Activated T-cell treated with anti-CD3 and anti-CD28 coated beads, Interleukin-2, amount 50 U/mL, for 4 hours (primary cell): ENCODE measurements at regions not wholly inside any gene's neighbourhood (a gene's known extent, or its start where the extent isn't known, plus 50 kb on each side); places are given as distances from the start of the nearest gene placed in this dataset.

Source experiments
- ATAC-seq, 2 donors: fragments of 200-7000 bp; cut with Tn5 transposase; one replicate each; pipeline ENCODE4 v1.10.0; 2021
- DNase-seq: peaks from one replicate; pipeline ENCODE4 v3.0.0-alpha.2; 2020
- H3K27me3 Mint-ChIP-seq: one replicate; pipeline ENCODE4 v1.8.0; 2021; ENCODE audit warnings: low read depth, mixed read lengths
- H3K36me3 Mint-ChIP-seq: one replicate; pipeline ENCODE4 v1.8.0; 2022; ENCODE audit warnings: mixed read lengths; ENCODE audit not compliant: insufficient read depth
- H3K4me1 Mint-ChIP-seq: one replicate; pipeline ENCODE4 v1.8.0; 2021; ENCODE audit warnings: low read depth, mixed read lengths
- H3K4me3 Mint-ChIP-seq: one replicate; pipeline ENCODE4 v1.8.0; 2021; ENCODE audit warnings: mild to moderate bottlenecking, moderate library complexity, mixed read lengths
- H3K9me3 Mint-ChIP-seq: one replicate; pipeline ENCODE4 v1.8.0; 2021; ENCODE audit warnings: mixed read lengths

GRCh38 chr2:152920846-152921245 lies 202.4 kb downstream of the ARL6IP6 start:
- peaks cover 3% of the 10 kb centered on the region for H3K9me3 Mint-ChIP-seq
- peaks cover 5% of the 10 kb centered on the region for H3K27me3 Mint-ChIP-seq
- no peak overlapping the region for H3K4me3 Mint-ChIP-seq
- no peak for ATAC-seq
- DNase-seq, result no peak
- no peaks in the 10 kb centered on the region for H3K36me3 Mint-ChIP-seq
- H3K4me1 Mint-ChIP-seq, result no peaks in the 10 kb centered on the region

DNA sequence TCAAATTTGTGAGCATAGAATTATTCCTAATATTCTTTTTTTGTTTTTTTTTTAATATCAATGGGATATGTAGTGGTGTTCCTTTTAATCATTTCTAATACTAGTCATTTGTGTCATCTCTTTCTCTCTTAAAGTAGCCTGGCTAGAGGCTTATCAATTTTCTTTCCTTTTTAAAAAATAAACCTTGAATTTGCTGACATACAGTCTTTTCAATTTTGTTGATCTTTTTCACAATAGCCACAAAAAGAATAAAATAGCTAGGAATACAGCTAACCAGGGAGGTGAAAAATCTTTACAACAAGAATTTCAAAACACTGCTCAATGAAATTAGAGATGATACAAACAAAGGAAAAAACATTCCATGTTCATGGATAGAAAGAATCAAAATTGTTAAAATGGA lies 192.6 kb downstream of the ARL6IP6 start:
- H3K4me1 Mint-ChIP-seq, result no peaks in the 10 kb centered on the region
- no peak overlapping the region for H3K4me3 Mint-ChIP-seq
- no peaks in the 10 kb centered on the region for H3K36me3 Mint-ChIP-seq
- DNase-seq (no peak), ATAC-seq (no peak)
- no peaks in the 10 kb centered on the region for H3K27me3 Mint-ChIP-seq
- peaks cover 6% of the 10 kb centered on the region for H3K9me3 Mint-ChIP-seq

DNA sequence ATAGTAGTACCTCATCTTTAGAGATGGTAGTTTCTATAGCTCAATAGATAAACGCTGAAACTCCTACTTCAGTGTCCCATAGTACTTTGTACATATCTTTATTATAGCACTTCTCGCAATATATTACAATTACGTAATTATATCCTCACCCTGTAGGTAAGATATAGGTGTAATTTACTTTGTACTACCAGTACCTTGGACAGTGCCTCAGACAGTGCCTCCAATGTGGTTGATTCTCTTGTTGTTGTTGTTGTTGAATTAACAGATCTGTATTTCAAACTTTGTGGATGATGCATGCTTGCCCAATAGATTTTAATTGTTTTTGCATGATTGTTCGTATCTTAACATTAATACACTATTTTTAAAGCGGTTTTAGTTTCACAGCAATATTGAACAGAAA lies 188.6 kb downstream of the ARL6IP6 start:
- Mint-ChIP-seq H3K4me3 (no peak overlapping the region), H3K36me3 (no peaks in the 10 kb centered on the region), H3K4me1 (no peaks in the 10 kb centered on the region), H3K27me3 (no peaks in the 10 kb centered on the region), H3K9me3 (peaks cover 6% of the 10 kb centered on the region)
- ATAC-seq (no peak), DNase-seq (no peak)

DNA sequence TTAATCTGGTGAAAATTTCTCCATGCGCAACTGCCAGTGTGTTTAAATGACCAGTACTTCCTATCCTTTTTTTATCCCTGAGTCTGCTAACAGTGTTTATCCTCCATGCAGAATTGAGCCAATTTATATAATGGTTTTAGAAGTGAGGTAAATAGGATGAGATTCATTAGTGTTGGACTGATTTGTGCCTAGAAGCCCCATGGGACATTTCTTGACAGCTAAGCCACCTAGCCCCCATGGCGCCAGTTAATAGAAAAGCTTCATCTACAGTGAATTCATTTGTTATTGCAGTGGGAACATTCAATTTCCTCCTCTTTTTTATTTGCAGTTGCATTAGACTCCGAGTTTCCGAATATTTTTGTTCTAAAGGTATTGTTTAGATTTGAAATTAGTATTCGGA lies 175.6 kb downstream of the ARL6IP6 start:
- no peak overlapping the region for H3K4me3 Mint-ChIP-seq
- peaks cover 2% of the 10 kb centered on the region for H3K27me3 Mint-ChIP-seq
- H3K9me3 Mint-ChIP-seq, result no peaks in the 10 kb centered on the region
- DNase-seq (no peak), ATAC-seq (no peak)
- no peaks in the 10 kb centered on the region for H3K4me1 Mint-ChIP-seq
- no peaks in the 10 kb centered on the region for H3K36me3 Mint-ChIP-seq

- H3K9me3 Mint-ChIP-seq, result no peaks in the 10 kb centered on the region
- ATAC-seq (no peak), DNase-seq (no peak)
- H3K36me3 Mint-ChIP-seq, result no peaks in the 10 kb centered on the region
- no peak overlapping the region for H3K4me3 Mint-ChIP-seq
- peaks cover 9% of the 10 kb centered on the region for H3K27me3 Mint-ChIP-seq
- H3K4me1 Mint-ChIP-seq, result no peaks in the 10 kb centered on the region
Measured at GRCh38 chr2:152890736-152891135, 172.3 kb downstream of the ARL6IP6 start.

- no peaks in the 10 kb centered on the region for H3K4me1 Mint-ChIP-seq
- no peak for ATAC-seq
- peaks cover 7% of the 10 kb centered on the region for H3K27me3 Mint-ChIP-seq
Measured at GRCh38 chr2:152883951-152884487, 165.6 kb downstream of the ARL6IP6 start.

GRCh38 chr2:152881527-152881926 lies 163.1 kb downstream of the ARL6IP6 start:
- no peak for DNase-seq
- Mint-ChIP-seq H3K9me3 (peaks cover 14% of the 10 kb centered on the region), H3K36me3 (no peaks in the 10 kb centered on the region), H3K27me3 (peaks cover 3% of the 10 kb centered on the region), H3K4me1 (no peaks in the 10 kb centered on the region), H3K4me3 (no peak overlapping the region)
- ATAC-seq, result no peak

More at GRCh38 chr2:152883951-152884487, 165.6 kb downstream of the ARL6IP6 start:
- Mint-ChIP-seq H3K36me3 (no peaks in the 10 kb centered on the region), H3K9me3 (peaks cover 14% of the 10 kb centered on the region), H3K4me3 (no peak overlapping the region)
- no peak for DNase-seq

GRCh38 chr2:152879275-152879674 lies 160.9 kb downstream of the ARL6IP6 start:
- Mint-ChIP-seq H3K27me3 (peaks cover 3% of the 10 kb centered on the region), H3K36me3 (no peaks in the 10 kb centered on the region), H3K4me1 (no peaks in the 10 kb centered on the region), H3K4me3 (no peak overlapping the region), H3K9me3 (peaks cover 14% of the 10 kb centered on the region)
- no peak for DNase-seq
- ATAC-seq, result no peak

DNA sequence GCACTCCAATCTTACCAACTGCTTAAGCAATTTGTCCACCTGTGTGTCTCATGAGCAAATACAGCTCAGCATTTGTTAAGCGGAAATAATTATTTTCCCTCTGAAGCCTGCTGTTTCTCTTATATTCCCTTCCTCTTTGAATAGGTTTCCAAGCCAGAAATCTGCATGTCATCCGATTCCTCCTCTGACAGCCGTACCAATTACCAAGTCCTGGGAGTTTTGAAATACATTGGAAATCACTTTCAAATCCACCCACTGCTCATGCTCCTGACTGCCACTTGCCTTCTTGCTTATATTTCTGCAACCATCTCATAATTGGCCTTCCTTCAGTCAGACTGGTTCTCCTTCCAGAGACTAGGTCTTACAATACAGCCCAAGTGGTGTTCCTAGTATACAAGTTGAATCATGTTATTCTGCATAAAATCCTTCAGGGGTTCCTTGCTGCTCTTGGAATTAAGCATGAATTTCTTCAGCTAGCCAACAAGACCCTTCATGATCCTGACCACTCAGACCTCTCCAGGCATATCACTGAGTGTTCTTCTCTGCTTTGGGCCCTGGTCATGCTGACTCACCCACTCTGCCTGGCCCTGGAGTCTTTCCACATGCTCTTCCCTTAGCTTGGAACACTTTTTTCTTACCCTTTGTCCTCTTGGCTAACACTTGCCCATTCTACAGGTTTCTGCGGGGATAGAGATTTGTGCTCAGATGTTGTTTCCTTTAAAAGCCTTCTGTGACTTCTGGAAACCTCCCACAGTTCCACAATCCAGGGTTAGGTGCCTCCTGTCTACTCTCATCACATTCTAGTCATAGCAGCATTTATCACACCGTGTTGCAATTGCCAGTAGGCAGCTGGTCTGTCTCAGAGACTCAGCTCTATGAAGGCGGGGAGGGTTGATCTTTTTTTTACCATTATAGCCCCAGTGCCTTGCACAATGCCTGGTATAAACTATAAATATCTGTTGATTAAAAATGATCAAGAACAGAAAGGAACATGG lies 157.6 kb downstream of the ARL6IP6 start:
- Mint-ChIP-seq H3K4me1 (no peaks in the 10 kb centered on the region), H3K36me3 (no peaks in the 10 kb centered on the region), H3K27me3 (peaks cover 3% of the 10 kb centered on the region), H3K9me3 (peaks cover under 1% of the 10 kb centered on the region), H3K4me3 (no peak overlapping the region)
- no peak for DNase-seq
- ATAC-seq, result no peak

DNA sequence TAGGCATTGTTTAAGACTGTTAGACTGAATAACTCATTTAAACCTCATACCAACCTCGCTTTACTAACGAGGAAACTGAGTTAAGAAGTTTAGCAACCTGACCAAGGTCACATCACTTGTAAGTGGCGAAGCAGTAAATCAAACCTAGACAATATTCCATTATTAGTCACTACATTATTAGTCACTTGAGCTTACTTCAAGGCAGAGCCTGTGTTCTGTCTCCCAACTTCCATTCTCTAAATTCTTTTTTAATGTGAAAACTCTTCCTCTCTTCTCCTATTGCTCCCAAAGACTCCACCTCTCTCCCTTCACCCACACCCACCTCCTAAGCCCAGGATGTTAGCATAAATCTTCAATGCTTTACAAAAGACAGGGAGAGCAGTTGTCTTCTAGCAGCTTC lies 156.5 kb downstream of the ARL6IP6 start:
- Mint-ChIP-seq H3K9me3 (no peaks in the 10 kb centered on the region), H3K4me3 (no peak overlapping the region), H3K4me1 (no peaks in the 10 kb centered on the region), H3K27me3 (peaks cover 3% of the 10 kb centered on the region), H3K36me3 (no peaks in the 10 kb centered on the region)
- ATAC-seq, result no peak
- DNase-seq, result no peak

DNA sequence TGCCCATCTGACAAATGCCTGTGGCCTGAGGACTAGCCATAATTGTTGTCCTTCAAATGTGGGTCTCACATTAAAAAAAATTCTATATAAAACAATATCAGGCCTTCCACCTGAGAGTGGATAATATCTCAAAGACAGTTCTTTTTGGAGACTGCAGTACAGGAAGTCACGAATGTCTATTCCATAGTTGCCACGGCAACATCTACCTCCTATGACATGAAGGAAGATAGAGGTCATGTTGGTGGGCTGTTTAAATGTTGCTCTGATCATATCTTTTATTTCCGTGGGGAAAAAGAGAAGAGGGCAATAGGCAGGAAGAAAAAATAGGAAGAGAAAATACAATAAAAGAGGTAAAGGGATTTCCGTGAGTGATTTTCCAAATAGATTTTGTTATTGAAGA lies 151.8 kb downstream of the ARL6IP6 start:
- no peak for ATAC-seq
- H3K27me3 Mint-ChIP-seq, result no peaks in the 10 kb centered on the region

DNA sequence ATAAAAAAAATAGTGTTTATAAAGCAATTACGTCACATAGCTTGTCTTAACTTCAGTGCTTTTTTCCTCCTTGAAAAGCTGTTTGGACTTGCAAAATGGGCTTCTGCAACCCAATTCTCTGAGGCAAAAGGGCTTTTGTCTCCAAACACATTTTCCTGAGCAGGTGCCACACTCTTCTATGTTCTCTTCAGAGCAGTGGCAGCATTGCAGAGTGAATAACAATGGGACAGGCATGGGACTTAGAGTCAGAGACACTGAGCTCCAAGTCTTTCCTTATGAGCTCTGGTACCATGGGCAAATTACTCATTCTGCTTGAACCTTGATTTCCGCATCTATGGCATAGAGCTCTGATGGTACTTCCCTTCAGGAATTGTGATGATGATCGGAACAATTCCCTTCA lies 149.0 kb downstream of the ARL6IP6 start:
- no peak for DNase-seq
- H3K36me3 Mint-ChIP-seq, result no peaks in the 10 kb centered on the region
- no peak for ATAC-seq
- no peaks in the 10 kb centered on the region for H3K27me3 Mint-ChIP-seq
- H3K4me3 Mint-ChIP-seq, result no peak overlapping the region
- no peaks in the 10 kb centered on the region for H3K4me1 Mint-ChIP-seq
- peaks cover 13% of the 10 kb centered on the region for H3K9me3 Mint-ChIP-seq

More for the DNA sequence above, 151.8 kb downstream of the ARL6IP6 start:
- no peaks in the 10 kb centered on the region for H3K9me3 Mint-ChIP-seq
- no peaks in the 10 kb centered on the region for H3K36me3 Mint-ChIP-seq
- H3K4me1 Mint-ChIP-seq, result no peaks in the 10 kb centered on the region
- DNase-seq, result no peak
- H3K4me3 Mint-ChIP-seq, result no peak overlapping the region

- Mint-ChIP-seq H3K4me3 (no peak overlapping the region), H3K9me3 (peaks cover 30% of the 10 kb centered on the region), H3K36me3 (no peaks in the 10 kb centered on the region), H3K4me1 (no peaks in the 10 kb centered on the region), H3K27me3 (no peaks in the 10 kb centered on the region)
- no peak for ATAC-seq
- DNase-seq, result no peak
Measured at GRCh38 chr2:152864601-152865149, 146.3 kb downstream of the ARL6IP6 start.

DNA sequence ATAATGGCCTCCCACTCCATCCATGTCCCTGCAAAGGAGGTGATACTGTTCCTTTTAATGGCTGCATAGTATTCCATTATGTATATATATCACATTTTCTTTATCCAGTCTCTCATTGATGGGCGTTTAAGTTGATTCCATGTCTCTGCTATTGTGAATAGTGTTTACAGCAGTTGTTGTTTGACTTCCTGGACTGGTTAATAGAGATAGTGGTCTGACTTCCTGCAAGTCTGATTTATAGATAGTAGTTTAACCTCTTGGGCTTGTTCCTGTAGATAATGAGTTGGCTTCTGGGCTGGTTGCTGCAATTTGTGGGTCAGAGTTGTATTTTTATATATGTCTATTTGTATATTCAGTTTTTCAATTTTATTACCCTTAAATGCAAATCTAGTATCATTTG lies 145.4 kb downstream of the ARL6IP6 start:
- peaks cover 2% of the 10 kb centered on the region for H3K27me3 Mint-ChIP-seq
- no peaks in the 10 kb centered on the region for H3K36me3 Mint-ChIP-seq
- H3K4me1 Mint-ChIP-seq, result no peaks in the 10 kb centered on the region
- H3K9me3 Mint-ChIP-seq, result peaks cover 30% of the 10 kb centered on the region
- no peak for DNase-seq
- H3K4me3 Mint-ChIP-seq, result no peak overlapping the region
- no peak for ATAC-seq
